Activated naive CD4-positive, alpha-beta T cell treated with anti-CD3 and anti-CD28 coated beads, Interleukin-2, amount 50 U/mL, for 72 hours (primary cell): ENCODE measurements at regions not wholly inside any gene's neighbourhood (a gene's known extent, or its start where the extent isn't known, plus 50 kb on each side); places are given as distances from the start of the nearest gene placed in this dataset.

ENCODE experiments used
- ATAC-seq, 2 donors: fragments of 150-1000 bp; cut with Tn5 transposase; 2 replicates each; pipeline ENCODE4 v1.10.0; 2021; ENCODE audit warnings: mild to moderate bottlenecking in 2 of 2, moderate library complexity in 2 of 2
- DNase-seq, 2 donors: peaks; one replicate each; pipeline ENCODE4 v3.0.0; 2021 to 2022; ENCODE audit warnings: low spot score in 2 of 2
- H3K27ac Mint-ChIP-seq, 2 donors: one replicate each; pipeline ENCODE4 v1.8.0; 2022; ENCODE audit warnings: mild to moderate bottlenecking in 2 of 2, mixed read lengths in 2 of 2
- H3K36me3 Mint-ChIP-seq, 2 donors: one replicate each; pipeline ENCODE4 v1.8.0; 2022; ENCODE audit warnings: mixed read lengths in 2 of 2
- H3K9me3 Mint-ChIP-seq, 2 donors: one replicate each; pipeline ENCODE4 v1.8.0; 2022; ENCODE audit warnings: mixed read lengths in 2 of 2

- DNase-seq (no peak), ATAC-seq (no peak)
- no peak overlapping the region for H3K27ac Mint-ChIP-seq
- no peaks in the 10 kb centered on the region for H3K36me3 Mint-ChIP-seq
- H3K9me3 Mint-ChIP-seq, result no peaks in the 10 kb centered on the region
Observed at GRCh38 chr4:89665662-89666061, 171.3 kb downstream of the SNCA start.

DNA sequence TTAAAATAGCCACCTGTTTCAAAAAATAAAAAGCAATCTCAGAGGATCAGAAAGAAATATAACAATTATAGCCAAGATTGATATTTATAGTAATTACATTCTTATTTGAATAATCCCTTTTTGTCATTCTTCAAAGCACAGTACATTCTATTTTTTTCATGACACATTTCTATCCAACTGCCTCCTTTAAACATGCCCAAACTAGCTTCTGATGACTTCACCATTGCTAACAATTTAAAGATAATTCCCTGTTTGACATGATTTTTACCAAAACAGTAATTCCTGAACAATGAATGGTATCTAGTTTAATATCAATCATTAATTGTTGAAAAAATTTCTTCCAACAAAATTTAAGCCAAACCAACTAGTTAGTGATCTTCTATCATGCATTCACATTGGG, 172.4 kb downstream of the SNCA start:
- H3K27ac Mint-ChIP-seq, result no peak overlapping the region
- no peak for ATAC-seq
- H3K36me3 Mint-ChIP-seq, result no peaks in the 10 kb centered on the region
- H3K9me3 Mint-ChIP-seq, result no peaks in the 10 kb centered on the region
- DNase-seq, result no peak

DNA sequence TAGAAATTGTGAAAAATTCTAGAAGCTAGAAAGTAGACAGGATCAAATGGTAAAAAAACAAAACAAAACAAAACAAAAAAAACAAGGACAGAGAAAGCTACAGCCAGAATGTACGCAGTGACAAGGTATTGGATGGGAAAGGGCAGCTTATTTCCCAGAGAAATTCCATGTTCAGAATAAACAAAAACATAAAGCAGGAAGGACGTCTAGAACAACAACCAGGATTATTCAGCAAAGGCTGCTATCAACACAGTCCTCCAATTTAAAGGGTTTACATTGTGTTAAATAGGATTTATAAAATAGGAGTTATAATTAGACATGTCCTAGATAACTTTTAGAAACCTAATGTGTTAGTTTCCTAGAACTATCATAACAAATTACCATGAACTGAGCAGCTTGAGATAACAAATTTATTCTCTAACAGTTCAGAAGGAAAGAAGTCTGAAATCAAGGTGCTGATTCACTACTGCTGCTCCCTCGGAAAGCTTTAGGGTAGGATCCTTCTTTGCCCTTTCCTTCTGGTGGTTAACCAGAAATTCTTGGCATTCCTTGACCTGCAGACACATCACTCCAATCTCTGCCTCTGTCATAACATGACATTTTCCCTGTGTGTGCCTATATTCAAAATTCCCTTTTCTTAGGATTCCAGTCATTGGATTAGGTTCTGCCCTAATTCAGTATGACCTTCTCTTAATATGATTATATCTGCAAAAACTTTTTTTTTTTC, 175.6 kb downstream of the SNCA start:
- Mint-ChIP-seq H3K27ac (no peak overlapping the region), H3K36me3 (no peaks in the 10 kb centered on the region), H3K9me3 (no peaks in the 10 kb centered on the region)
- ATAC-seq (no peak), DNase-seq (no peak)

GRCh38 chr4:89660444-89661172, 176.4 kb downstream of the SNCA start:
- DNase-seq (no peak), ATAC-seq (no peak)
- no peaks in the 10 kb centered on the region for H3K9me3 Mint-ChIP-seq
- no peak overlapping the region for H3K27ac Mint-ChIP-seq
- H3K36me3 Mint-ChIP-seq, result no peaks in the 10 kb centered on the region

DNA sequence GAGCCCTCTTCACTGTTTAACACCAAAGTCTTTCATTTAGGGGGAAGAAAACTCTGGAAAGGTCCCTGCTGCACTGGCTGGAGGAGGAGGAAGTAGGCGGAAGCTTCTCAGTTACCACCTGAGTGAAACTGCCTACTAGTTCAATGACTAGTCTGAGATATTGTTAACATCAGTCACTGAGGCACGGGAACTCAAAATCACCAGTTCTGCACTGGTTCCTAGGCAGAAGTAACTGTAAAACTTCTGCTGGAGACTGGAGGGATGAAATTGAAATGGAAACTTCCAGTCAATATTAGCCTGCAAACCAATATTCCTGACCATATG, 178.3 kb downstream of the SNCA start:
- ATAC-seq (no peak), DNase-seq (no peak)
- Mint-ChIP-seq H3K27ac (no peak overlapping the region), H3K9me3 (no peaks in the 10 kb centered on the region), H3K36me3 (no peaks in the 10 kb centered on the region)

- Mint-ChIP-seq H3K27ac (no peak overlapping the region), H3K9me3 (no peaks in the 10 kb centered on the region), H3K36me3 (no peaks in the 10 kb centered on the region)
- DNase-seq (no peak), ATAC-seq (no peak)
Observed at GRCh38 chr4:89657931-89658700, 178.8 kb downstream of the SNCA start.

GRCh38 chr4:89653012-89653411, 183.9 kb downstream of the SNCA start:
- ATAC-seq, result no peak
- H3K27ac Mint-ChIP-seq, result no peak overlapping the region
- no peaks in the 10 kb centered on the region for H3K9me3 Mint-ChIP-seq
- no peak for DNase-seq
- H3K36me3 Mint-ChIP-seq, result no peaks in the 10 kb centered on the region

DNA sequence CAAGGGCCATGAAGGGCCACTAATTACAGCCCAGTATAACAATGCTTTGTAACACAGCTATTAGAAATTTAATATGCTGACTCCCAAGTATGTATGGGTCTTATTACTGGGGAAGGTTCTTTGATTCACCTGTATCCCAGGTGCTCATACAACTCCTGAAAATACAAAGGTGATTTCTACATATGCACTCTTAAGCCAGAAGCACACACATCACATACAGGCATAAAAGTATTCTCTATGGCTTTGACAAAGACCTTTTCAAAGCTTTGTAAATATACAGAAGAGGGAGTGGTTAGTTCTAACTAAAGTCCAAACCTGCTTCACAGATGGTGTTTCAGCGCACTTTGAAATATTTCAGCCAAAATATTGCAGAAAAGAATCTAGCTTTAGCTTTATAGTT, 191.5 kb downstream of the SNCA start:
- no peak for DNase-seq
- Mint-ChIP-seq H3K9me3 (no peaks in the 10 kb centered on the region), H3K36me3 (no peaks in the 10 kb centered on the region), H3K27ac (no peak overlapping the region)
- ATAC-seq, result no peak

DNA sequence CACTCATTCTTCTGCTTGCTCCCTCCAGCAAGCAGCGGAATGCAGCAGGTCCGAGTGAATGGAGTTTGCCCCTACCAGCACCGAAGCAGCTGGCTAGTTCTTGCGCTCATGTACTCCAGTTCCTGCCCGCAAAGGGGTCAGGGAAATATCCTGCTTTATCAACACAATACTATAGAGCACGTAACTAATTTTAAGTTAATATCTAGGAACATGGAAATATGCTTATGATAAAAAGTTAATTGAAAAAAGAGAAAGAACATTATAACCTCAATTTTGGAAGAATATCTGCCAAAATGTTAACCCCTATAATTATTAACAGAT, 195.6 kb downstream of the SNCA start:
- Mint-ChIP-seq H3K9me3 (no peaks in the 10 kb centered on the region), H3K27ac (no peak overlapping the region), H3K36me3 (no peaks in the 10 kb centered on the region)
- no peak for ATAC-seq
- DNase-seq, result no peak

DNA sequence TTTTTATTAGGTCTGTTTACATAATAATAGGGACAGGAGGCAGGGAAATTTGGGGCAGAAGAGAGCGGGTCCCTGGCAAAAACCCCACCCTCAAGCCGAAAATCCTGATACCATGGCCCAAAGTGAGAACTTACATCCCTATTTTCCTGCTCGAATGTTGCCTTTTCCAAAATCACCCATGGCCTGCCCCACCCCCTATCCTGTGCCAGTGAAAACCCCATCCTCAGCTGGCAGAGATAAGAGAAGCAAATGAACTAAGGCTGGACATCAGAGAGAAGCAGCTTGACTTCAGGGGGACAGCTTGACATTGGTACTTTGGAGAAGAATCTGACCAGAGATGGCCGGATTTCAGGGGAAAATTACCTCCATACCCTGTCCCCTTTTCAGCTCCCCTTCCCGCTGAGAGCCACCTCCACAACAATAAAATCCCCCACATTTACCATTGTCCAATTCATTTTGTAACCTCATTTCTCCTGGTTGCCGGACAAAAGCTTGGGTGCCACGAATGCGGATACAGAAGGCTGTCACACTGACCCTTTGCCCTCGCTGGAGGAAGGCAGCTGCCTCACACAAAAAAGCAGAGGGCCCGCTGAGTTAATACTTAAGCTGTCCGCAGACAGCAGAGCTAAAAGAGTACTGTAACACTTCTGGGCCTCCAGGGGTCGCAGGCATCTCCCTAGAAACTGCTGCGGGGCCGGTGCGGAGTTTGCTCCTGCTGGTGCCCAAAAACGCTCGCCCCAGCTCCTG, 196.2 kb downstream of the SNCA start:
- ATAC-seq, result peak in 1 of 2 donors; percentile 34
- Mint-ChIP-seq H3K9me3 (no peaks in the 10 kb centered on the region), H3K36me3 (no peaks in the 10 kb centered on the region), H3K27ac (no peak overlapping the region)
- DNase-seq, result no peak

DNA sequence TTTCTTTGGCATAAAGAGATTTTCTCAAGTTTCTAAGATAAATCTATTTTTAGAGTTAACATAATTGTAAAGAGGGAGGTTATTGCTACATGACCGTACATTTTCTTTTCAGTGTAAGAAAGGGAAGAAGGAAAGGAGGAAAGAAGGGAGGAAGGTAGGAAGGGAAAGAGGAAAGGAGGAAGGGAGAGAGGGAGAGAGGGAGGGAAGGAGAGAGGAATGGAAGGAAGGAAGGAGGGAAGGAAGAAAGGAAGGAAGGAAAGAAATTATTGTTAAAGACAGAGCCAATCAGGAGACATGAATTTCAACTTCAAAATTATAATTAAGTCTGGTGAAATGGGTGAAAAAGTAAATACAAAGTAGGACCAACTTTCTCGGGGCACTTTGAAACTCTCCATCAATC, 197.6 kb downstream of the SNCA start:
- Mint-ChIP-seq H3K9me3 (no peaks in the 10 kb centered on the region), H3K27ac (no peak overlapping the region), H3K36me3 (no peaks in the 10 kb centered on the region)
- no peak for DNase-seq
- no peak for ATAC-seq

GRCh38 chr4:89625599-89626293, 211.2 kb downstream of the SNCA start:
- no peak overlapping the region for H3K27ac Mint-ChIP-seq
- no peaks in the 10 kb centered on the region for H3K36me3 Mint-ChIP-seq
- DNase-seq, result no peak
- no peak for ATAC-seq
- no peaks in the 10 kb centered on the region for H3K9me3 Mint-ChIP-seq

GRCh38 chr4:89619206-89619962, 217.6 kb downstream of the SNCA start:
- no peaks in the 10 kb centered on the region for H3K36me3 Mint-ChIP-seq
- peak overlapping the region; percentile 16 to 41 for H3K27ac Mint-ChIP-seq
- peak in 1 of 2 donors; percentile 4 for DNase-seq
- H3K9me3 Mint-ChIP-seq, result no peaks in the 10 kb centered on the region
- ATAC-seq, result peak; percentile 58 to 93

DNA sequence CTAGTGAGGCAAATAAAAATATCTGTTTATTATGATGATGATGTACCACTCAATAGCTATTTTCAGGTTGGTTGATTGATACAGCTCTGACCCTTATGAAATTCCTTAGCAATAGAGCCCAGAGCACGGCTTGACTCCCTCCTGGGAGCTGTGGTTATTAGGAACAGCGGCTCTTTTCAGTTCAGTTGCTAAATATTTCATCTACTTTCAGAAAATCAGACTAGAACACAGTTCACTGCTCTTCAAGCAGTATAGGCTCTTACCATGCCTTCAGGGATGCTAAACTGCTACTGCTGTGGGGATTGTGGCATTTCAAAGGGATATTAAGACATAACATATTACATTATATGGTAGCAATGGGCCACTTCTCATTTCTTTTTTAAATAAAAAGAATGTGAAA, 218.8 kb downstream of the SNCA start:
- DNase-seq, result no peak
- H3K27ac Mint-ChIP-seq, result no peak overlapping the region
- no peak for ATAC-seq
- no peaks in the 10 kb centered on the region for H3K9me3 Mint-ChIP-seq
- no peaks in the 10 kb centered on the region for H3K36me3 Mint-ChIP-seq

DNA sequence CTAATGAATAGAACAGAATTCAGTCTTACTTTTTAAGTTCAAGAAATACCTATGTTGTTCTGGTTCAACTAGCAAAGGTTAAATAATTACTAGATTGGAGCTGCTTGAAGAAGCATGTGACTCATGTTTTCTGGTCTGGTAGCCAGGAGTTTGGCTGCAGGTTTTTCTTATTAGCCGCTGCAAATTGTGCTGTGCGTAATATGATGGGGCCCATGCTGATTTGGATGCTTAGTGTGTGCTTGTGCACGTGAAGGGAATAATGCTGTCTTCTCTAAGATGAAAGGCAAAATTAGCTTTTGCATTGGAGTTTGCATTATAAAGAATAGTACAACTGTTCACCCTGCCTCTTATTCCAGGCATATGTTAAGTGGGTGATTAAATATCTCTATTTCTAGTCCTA, 219.6 kb downstream of the SNCA start:
- no peaks in the 10 kb centered on the region for H3K9me3 Mint-ChIP-seq
- H3K36me3 Mint-ChIP-seq, result no peaks in the 10 kb centered on the region
- H3K27ac Mint-ChIP-seq, result no peak overlapping the region
- no peak for DNase-seq
- no peak for ATAC-seq

GRCh38 chr4:89616382-89616781, 220.6 kb downstream of the SNCA start:
- ATAC-seq (no peak), DNase-seq (no peak)
- Mint-ChIP-seq H3K9me3 (no peaks in the 10 kb centered on the region), H3K27ac (no peak overlapping the region), H3K36me3 (no peaks in the 10 kb centered on the region)
